ENCODE measurements at regions not wholly inside any gene's neighbourhood (a gene's known extent, or its start where the extent isn't known, plus 50 kb on each side); places are given as distances from the start of the nearest gene placed in this dataset.

GRCh38 chr1:229043115-229043514 lies 227.8 kb upstream of the RAB4A start:
- H3K36me3 Mint-ChIP-seq: no peaks in the 10 kb centered on the region
- TF ChIP-seq, protein P1, sequence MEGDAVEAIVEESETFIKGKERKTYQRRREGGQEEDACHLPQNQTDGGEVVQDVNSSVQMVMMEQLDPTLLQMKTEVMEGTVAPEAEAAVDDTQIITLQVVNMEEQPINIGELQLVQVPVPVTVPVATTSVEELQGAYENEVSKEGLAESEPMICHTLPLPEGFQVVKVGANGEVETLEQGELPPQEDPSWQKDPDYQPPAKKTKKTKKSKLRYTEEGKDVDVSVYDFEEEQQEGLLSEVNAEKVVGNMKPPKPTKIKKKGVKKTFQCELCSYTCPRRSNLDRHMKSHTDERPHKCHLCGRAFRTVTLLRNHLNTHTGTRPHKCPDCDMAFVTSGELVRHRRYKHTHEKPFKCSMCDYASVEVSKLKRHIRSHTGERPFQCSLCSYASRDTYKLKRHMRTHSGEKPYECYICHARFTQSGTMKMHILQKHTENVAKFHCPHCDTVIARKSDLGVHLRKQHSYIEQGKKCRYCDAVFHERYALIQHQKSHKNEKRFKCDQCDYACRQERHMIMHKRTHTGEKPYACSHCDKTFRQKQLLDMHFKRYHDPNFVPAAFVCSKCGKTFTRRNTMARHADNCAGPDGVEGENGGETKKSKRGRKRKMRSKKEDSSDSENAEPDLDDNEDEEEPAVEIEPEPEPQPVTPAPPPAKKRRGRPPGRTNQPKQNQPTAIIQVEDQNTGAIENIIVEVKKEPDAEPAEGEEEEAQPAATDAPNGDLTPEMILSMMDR (conservative IDR thresholded peaks at IDR 0.05): no peak
- H3K27me3 Mint-ChIP-seq: no peaks in the 10 kb centered on the region

GRCh38 chr1:229046251-229046853 lies 224.6 kb upstream of the RAB4A start:
- Mint-ChIP-seq H3K27me3 (no peaks in the 10 kb centered on the region), H3K4me3 (no peak overlapping the region), H3K9me3 (peaks cover 3% of the 10 kb centered on the region), H3K4me1 (ENCODE audit: unreplicated experiment) (peaks cover 3% of the 10 kb centered on the region), H3K36me3 (no peaks in the 10 kb centered on the region), H3K27ac (no peak overlapping the region)
- no peak for DNase-seq (ENCODE audit: extremely low spot score, unreplicated experiment)
- TF ChIP-seq, protein P1 (conservative IDR thresholded peaks at IDR 0.05): no peak

More at GRCh38 chr1:229043115-229043514, 227.8 kb upstream of the RAB4A start:
- no peak overlapping the region for H3K27ac Mint-ChIP-seq
- H3K4me1 Mint-ChIP-seq (ENCODE audit: unreplicated experiment): peaks cover 3% of the 10 kb centered on the region
- no peak for DNase-seq (ENCODE audit: extremely low spot score, unreplicated experiment)
- H3K9me3 Mint-ChIP-seq: no peaks in the 10 kb centered on the region
- no peak overlapping the region for H3K4me3 Mint-ChIP-seq

DNA sequence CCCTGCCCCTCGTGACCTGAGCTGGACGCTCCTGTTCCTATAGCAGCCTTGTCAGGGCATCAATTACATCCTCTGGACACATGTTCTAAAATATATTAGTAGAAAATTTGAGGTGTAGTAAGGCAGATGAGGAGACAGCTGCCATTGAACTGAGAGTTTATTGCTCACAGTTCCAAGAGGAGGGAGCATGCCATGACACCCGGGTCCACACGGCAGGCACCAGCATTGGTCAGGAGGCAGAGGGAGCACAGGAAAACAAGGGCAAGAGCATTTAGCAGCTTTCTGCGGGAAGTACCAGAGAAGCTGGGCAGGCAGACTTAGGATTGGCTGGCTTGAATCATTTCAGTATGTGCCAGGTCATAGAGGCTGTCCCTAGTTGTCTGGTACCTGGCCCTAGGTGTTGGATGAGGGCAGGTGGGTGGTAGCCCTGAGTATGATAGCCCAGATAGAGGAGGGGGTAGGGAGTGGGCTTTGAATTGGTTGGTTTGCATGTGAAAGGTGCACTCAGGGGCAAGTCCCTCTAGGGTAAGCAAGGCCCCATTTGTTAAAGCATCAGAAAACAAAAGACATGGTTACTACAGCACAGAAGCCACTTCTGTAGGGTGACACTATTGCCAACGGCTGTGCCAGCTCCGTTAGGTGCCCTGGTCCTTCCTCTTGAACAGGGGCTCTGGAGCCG lies 223.6 kb upstream of the RAB4A start:
- TF ChIP-seq, protein P1 (conservative IDR thresholded peaks at IDR 0.05): no peak
- H3K36me3 Mint-ChIP-seq: no peaks in the 10 kb centered on the region
- H3K27me3 Mint-ChIP-seq: no peaks in the 10 kb centered on the region
- H3K4me3 Mint-ChIP-seq: no peak overlapping the region
- H3K4me1 Mint-ChIP-seq (ENCODE audit: unreplicated experiment): peaks cover 3% of the 10 kb centered on the region
- no peak for DNase-seq (ENCODE audit: extremely low spot score, unreplicated experiment)
- H3K9me3 Mint-ChIP-seq: peaks cover 3% of the 10 kb centered on the region
- H3K27ac Mint-ChIP-seq: no peak overlapping the region

DNA sequence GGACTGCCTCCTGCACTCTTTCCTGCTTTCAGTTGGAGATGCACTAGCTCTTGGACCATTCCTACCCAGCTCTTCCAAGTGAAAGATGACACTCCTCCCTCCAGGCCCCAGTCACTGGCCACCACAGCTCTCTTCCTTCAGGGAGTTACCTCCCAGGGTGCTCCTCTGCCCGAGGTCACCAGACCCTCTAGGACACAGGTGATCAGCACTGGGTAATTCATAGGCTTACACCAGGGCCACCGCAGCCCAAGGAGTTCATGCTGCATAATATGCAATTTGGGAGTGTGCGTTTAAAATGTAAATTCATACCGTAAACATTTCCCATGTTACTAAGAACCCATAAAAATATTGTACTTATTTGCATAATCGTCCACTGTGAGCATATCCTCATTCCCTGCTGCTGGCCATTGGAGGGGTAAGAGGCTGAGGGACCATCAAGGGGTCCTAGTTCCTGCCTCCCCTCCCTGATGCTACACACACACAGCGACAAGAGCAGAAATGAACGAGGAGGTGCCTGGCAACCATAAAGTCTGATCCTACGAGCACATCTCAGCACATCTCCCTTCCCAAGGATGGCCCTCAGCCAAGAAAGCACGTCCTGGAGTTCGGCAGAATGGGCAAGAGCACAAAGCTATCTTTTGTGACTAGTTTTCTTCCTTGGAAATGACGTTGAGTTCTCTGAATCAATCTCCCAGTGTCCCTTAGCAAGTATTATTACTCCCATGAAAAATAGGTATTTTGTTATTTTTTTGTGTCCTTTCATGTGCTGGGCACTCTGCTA lies 222.9 kb upstream of the RAB4A start:
- Mint-ChIP-seq H3K27me3 (no peaks in the 10 kb centered on the region), H3K4me3 (no peak overlapping the region), H3K9me3 (peaks cover 3% of the 10 kb centered on the region), H3K36me3 (no peaks in the 10 kb centered on the region), H3K4me1 (ENCODE audit: unreplicated experiment) (peaks cover 3% of the 10 kb centered on the region), H3K27ac (no peak overlapping the region)
- TF ChIP-seq, protein P1 (conservative IDR thresholded peaks at IDR 0.05): no peak
- DNase-seq (ENCODE audit: extremely low spot score, unreplicated experiment): no peak

DNA sequence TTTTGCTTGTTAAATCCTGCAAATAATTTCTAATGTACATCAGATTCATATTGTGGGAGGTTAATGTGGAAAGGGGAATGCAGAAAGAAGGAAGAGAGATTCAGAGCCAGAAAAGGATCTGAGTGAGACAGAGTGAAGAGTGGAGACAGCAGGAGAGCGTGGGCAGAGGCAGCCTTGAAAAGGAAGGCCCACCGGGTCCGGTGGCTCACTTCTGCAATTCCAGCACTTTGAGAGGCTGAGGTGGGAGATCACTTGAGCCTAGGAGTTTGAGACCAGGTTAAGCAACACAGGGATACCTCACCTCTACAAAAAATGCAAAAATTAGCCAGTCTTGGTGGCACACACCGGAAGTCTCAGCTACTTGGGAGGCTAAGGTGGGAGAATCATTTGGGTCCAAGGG lies 222.0 kb upstream of the RAB4A start:
- Mint-ChIP-seq H3K9me3 (peaks cover 3% of the 10 kb centered on the region), H3K27ac (no peak overlapping the region), H3K4me1 (ENCODE audit: unreplicated experiment) (peaks cover 3% of the 10 kb centered on the region), H3K4me3 (no peak overlapping the region), H3K27me3 (no peaks in the 10 kb centered on the region), H3K36me3 (no peaks in the 10 kb centered on the region)
- peak; percentile 16 for DNase-seq (ENCODE audit: extremely low spot score, unreplicated experiment)
- TF ChIP-seq, protein P1 (conservative IDR thresholded peaks at IDR 0.05): no peak

Measured in type B pancreatic cell (in vitro differentiated cells).